Cardiac fibroblast (primary cell): ENCODE measurements at regions not wholly inside any gene's neighbourhood (a gene's known extent, or its start where the extent isn't known, plus 50 kb on each side); places are given as distances from the start of the nearest gene placed in this dataset.

Source experiments
- DNase-seq, 2 donors: peaks; one replicate each; pipeline versions ENCODE4 v3.0.0 to v3.0.0-alpha.2; 2010; ENCODE audit warnings: low read depth in 2 of 2
- H3K4me3 ChIP-seq, 2 donors: replicated peaks in 1 of 2; 1 replicate in 1 of 2; 2 replicates in 1 of 2; pipeline ENCODE4 v1.5.1; 2011; ENCODE audit warnings: low read depth in 2 of 2, low read length in 2 of 2, mild to moderate bottlenecking in 2 of 2, moderate library complexity in 1 of 2
- TF ChIP-seq, protein P1 (sequence below): IDR thresholded peaks from one replicate; pipeline ENCODE4 v1.5.1; 2011; ENCODE audit warnings: low read depth, mild to moderate bottlenecking, low read length, inconsistent platforms

- no peak overlapping the region for H3K4me3 ChIP-seq
- TF ChIP-seq, protein P1, sequence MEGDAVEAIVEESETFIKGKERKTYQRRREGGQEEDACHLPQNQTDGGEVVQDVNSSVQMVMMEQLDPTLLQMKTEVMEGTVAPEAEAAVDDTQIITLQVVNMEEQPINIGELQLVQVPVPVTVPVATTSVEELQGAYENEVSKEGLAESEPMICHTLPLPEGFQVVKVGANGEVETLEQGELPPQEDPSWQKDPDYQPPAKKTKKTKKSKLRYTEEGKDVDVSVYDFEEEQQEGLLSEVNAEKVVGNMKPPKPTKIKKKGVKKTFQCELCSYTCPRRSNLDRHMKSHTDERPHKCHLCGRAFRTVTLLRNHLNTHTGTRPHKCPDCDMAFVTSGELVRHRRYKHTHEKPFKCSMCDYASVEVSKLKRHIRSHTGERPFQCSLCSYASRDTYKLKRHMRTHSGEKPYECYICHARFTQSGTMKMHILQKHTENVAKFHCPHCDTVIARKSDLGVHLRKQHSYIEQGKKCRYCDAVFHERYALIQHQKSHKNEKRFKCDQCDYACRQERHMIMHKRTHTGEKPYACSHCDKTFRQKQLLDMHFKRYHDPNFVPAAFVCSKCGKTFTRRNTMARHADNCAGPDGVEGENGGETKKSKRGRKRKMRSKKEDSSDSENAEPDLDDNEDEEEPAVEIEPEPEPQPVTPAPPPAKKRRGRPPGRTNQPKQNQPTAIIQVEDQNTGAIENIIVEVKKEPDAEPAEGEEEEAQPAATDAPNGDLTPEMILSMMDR = no peak
- DNase-seq = no peak
Measured at GRCh38 chr6:91572878-91573277, 986.0 kb upstream of the MAP3K7 start.

DNA sequence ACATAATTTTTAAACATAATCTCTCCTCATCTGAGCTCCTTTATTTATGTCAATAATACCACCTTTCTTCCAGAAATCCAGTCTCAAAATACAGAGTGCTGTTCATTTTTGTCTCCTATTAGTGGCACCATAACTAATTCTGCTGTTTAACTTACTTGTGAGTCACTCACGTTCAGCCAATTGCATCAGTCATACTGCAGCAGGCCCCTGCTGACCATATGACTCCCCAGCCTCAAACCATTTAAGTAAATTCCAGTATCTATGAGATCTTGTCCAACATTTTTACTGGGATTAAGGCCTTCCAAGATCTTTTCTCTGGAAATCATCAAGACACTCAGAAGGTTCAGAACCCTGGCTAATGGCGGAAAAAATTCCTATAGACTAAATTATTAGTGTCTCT, 982.2 kb upstream of the MAP3K7 start:
- TF ChIP-seq, protein P1 = no peak
- no peak overlapping the region for H3K4me3 ChIP-seq
- no peak for DNase-seq

- H3K4me3 ChIP-seq = no peak overlapping the region
- DNase-seq = no peak
Measured at GRCh38 chr6:91566467-91566866, 979.6 kb upstream of the MAP3K7 start.

GRCh38 chr6:91565207-91565606, 978.3 kb upstream of the MAP3K7 start:
- TF ChIP-seq, protein P1 = no peak
- DNase-seq = no peak
- H3K4me3 ChIP-seq = no peak overlapping the region

More at GRCh38 chr6:91566467-91566866, 979.6 kb upstream of the MAP3K7 start:
- TF ChIP-seq, protein P1 = no peak

DNA sequence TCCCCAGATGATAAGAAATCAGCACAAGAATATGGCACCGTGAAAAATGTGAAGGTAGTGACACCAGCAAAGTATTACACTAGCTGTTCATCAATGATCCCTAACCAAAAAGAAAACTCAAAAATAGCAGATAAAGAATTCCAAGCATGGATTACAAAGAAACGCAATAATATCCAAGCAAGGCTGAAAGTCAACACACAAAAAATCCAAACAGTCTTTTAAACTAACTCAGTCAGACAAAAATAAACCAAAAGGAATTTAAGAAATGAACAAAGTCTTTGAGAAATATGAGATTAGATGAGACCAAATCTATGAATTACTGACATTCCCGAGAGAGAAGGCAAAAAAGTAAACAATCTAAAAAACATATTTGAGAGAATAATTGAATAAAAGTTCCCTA, 976.1 kb upstream of the MAP3K7 start:
- no peak for DNase-seq
- TF ChIP-seq, protein P1 = no peak
- no peak overlapping the region for H3K4me3 ChIP-seq

- no peak overlapping the region for H3K4me3 ChIP-seq
- DNase-seq = no peak
- TF ChIP-seq, protein P1 = no peak
Measured at GRCh38 chr6:91560409-91560808, 973.5 kb upstream of the MAP3K7 start.

- DNase-seq = no peak
- TF ChIP-seq, protein P1 = no peak
Measured at GRCh38 chr6:91540902-91541301, 954.0 kb upstream of the MAP3K7 start.

More at GRCh38 chr6:91540902-91541301, 954.0 kb upstream of the MAP3K7 start:
- no peak overlapping the region for H3K4me3 ChIP-seq
